ENCODE measurements at regions not wholly inside any gene's neighbourhood (a gene's known extent, or its start where the extent isn't known, plus 50 kb on each side); places are given as distances from the start of the nearest gene placed in this dataset.

GRCh38 chr2:193907561-193907960 is 1712.8 kb upstream of the TMEFF2 start:
- ChIA-PET POLR2A (no interaction called here), CTCF (ENCODE audit: low intra/inter-chr PET ratio, low total read pairs) (no interaction called here)
- TF ChIP-seq RXRB (CRISPR knock-in tag; IDR thresholded peaks at IDR 0.05; ENCODE audit: borderline replicate concordance) = no peak
- TF ChIP-seq RFX3 (CRISPR knock-in tag; IDR thresholded peaks at IDR 0.05) = no peak
- TF ChIP-seq, protein P1, sequence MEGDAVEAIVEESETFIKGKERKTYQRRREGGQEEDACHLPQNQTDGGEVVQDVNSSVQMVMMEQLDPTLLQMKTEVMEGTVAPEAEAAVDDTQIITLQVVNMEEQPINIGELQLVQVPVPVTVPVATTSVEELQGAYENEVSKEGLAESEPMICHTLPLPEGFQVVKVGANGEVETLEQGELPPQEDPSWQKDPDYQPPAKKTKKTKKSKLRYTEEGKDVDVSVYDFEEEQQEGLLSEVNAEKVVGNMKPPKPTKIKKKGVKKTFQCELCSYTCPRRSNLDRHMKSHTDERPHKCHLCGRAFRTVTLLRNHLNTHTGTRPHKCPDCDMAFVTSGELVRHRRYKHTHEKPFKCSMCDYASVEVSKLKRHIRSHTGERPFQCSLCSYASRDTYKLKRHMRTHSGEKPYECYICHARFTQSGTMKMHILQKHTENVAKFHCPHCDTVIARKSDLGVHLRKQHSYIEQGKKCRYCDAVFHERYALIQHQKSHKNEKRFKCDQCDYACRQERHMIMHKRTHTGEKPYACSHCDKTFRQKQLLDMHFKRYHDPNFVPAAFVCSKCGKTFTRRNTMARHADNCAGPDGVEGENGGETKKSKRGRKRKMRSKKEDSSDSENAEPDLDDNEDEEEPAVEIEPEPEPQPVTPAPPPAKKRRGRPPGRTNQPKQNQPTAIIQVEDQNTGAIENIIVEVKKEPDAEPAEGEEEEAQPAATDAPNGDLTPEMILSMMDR (CRISPR knock-in tag; IDR thresholded peaks at IDR 0.05) = no peak
- TF ChIP-seq SIX1 (CRISPR knock-in tag; IDR thresholded peaks at IDR 0.05; ENCODE audit: borderline replicate concordance) = no peak
- TF ChIP-seq THAP7 (CRISPR knock-in tag; IDR thresholded peaks at IDR 0.05) = no peak
- no peak for TF ChIP-seq BATF2 (CRISPR knock-in tag; IDR thresholded peaks at IDR 0.05)
- no peak for TF ChIP-seq ZNF20 (CRISPR knock-in tag; IDR thresholded peaks at IDR 0.05)
- no peak for TF ChIP-seq TP53 (CRISPR knock-in tag; conservative IDR thresholded peaks at IDR 0.05)
- no peak for TF ChIP-seq SMAD9 (CRISPR knock-in tag; IDR thresholded peaks at IDR 0.05)
- TF ChIP-seq NFE2 (CRISPR knock-in tag; IDR thresholded peaks at IDR 0.05) = no peak
- no peak for TF ChIP-seq IKZF5 (CRISPR knock-in tag; IDR thresholded peaks at IDR 0.05)
- TF ChIP-seq, protein P2, sequence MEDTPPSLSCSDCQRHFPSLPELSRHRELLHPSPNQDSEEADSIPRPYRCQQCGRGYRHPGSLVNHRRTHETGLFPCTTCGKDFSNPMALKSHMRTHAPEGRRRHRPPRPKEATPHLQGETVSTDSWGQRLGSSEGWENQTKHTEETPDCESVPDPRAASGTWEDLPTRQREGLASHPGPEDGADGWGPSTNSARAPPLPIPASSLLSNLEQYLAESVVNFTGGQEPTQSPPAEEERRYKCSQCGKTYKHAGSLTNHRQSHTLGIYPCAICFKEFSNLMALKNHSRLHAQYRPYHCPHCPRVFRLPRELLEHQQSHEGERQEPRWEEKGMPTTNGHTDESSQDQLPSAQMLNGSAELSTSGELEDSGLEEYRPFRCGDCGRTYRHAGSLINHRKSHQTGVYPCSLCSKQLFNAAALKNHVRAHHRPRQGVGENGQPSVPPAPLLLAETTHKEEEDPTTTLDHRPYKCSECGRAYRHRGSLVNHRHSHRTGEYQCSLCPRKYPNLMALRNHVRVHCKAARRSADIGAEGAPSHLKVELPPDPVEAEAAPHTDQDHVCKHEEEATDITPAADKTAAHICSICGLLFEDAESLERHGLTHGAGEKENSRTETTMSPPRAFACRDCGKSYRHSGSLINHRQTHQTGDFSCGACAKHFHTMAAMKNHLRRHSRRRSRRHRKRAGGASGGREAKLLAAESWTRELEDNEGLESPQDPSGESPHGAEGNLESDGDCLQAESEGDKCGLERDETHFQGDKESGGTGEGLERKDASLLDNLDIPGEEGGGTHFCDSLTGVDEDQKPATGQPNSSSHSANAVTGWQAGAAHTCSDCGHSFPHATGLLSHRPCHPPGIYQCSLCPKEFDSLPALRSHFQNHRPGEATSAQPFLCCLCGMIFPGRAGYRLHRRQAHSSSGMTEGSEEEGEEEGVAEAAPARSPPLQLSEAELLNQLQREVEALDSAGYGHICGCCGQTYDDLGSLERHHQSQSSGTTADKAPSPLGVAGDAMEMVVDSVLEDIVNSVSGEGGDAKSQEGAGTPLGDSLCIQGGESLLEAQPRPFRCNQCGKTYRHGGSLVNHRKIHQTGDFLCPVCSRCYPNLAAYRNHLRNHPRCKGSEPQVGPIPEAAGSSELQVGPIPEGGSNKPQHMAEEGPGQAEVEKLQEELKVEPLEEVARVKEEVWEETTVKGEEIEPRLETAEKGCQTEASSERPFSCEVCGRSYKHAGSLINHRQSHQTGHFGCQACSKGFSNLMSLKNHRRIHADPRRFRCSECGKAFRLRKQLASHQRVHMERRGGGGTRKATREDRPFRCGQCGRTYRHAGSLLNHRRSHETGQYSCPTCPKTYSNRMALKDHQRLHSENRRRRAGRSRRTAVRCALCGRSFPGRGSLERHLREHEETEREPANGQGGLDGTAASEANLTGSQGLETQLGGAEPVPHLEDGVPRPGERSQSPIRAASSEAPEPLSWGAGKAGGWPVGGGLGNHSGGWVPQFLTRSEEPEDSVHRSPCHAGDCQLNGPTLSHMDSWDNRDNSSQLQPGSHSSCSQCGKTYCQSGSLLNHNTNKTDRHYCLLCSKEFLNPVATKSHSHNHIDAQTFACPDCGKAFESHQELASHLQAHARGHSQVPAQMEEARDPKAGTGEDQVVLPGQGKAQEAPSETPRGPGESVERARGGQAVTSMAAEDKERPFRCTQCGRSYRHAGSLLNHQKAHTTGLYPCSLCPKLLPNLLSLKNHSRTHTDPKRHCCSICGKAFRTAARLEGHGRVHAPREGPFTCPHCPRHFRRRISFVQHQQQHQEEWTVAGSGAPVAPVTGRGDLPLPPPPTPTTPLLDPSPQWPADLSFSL (CRISPR knock-in tag; IDR thresholded peaks at IDR 0.05) = no peak
- no peak for TF ChIP-seq ATAD3A (CRISPR knock-in tag; IDR thresholded peaks at IDR 0.05)
- TF ChIP-seq HBP1 (CRISPR knock-in tag; IDR thresholded peaks at IDR 0.05; ENCODE audit: low read depth) = no peak
- no peak for FAIRE-seq
- no peaks in the 10 kb centered on the region for H3K36me3 ChIP-seq (replicated peaks in 1 of 2; ENCODE audit: control insufficient read depth in 1 of 2, insufficient read depth in 2 of 2, low read length in 2 of 2)
- H3K4me2 ChIP-seq (ENCODE audit: low read depth, low read length) = no peak overlapping the region
- intact Hi-C loops (cut with micrococcal nuclease; ENCODE audit: unreplicated experiment) = no loop called here
- H4K20me1 ChIP-seq (ENCODE audit: insufficient read depth, low read length) = no peaks in the 10 kb centered on the region
- no peak overlapping the region for H3K27ac ChIP-seq (ENCODE audit: extremely low read length, insufficient read depth, low read length)
- no peaks in the 10 kb centered on the region for H3K9me3 ChIP-seq (ENCODE audit: low read length)
- no peaks in the 10 kb centered on the region for H3K4me1 ChIP-seq (ENCODE audit: insufficient read depth, low read length)
- ATAC-seq = no peak
- H3K4me3 ChIP-seq (replicated peaks in 1 of 3; ENCODE audit: insufficient read depth in 1 of 3, low read depth in 2 of 3, low read length in 3 of 3) = no peak overlapping the region
- no peaks in the 10 kb centered on the region for H3K27me3 ChIP-seq (ENCODE audit: control insufficient read depth in 1 of 2, insufficient read depth in 2 of 2, low read length in 2 of 2)
- no TSS peak for BruUV-seq (replicated peaks)
- in situ Hi-C loops (cut with HindIII; ENCODE audit: extremely low pct_ligation_motif_present, low pct_unique_long_range_greater_than_20kb) = no loop called here
- no peak overlapping the region for H2AFZ ChIP-seq (ENCODE audit: low read length)
- 4% methylated on average over 1 of the region's 1 CpG for WGBS (ENCODE audit: low lambda C conversion rate)
- DNase-seq (ENCODE audit: low spot score) = no peak
- no peak overlapping the region for H3K9ac ChIP-seq (ENCODE audit: insufficient read depth, low read depth, low read length)
- no peaks in the 10 kb centered on the region for H3K79me2 ChIP-seq (ENCODE audit: insufficient read depth, low read length)
